GM12878 (cell line): ENCODE measurements at regions not wholly inside any gene's neighbourhood (a gene's known extent, or its start where the extent isn't known, plus 50 kb on each side); places are given as distances from the start of the nearest gene placed in this dataset.
A peak's percentile ranks its signal among the peaks of the same experiment; 100 is the strongest.

Source experiments
- ATAC-seq: fragments of 200-7000 bp; cut with Tn5 transposase; 3 replicates; pipeline ENCODE4 v1.9.1; 2020; ENCODE audit warnings: mild to moderate bottlenecking, moderate library complexity
- BruUV-seq: library from RNA; stranded (reverse); fragments of 400-500 nt; replicated peaks from 2 replicates; lab custom pipeline; 2021; lab: Mats Ljungman, UMichigan
- CTCF ChIA-PET: fragments of 300-600 bp; sonication (Branson Sonifier 250); formaldehyde crosslinking; extraction: SDS; loops from one replicate; lab custom pipeline; 2021; ENCODE audit warnings: inconsistent platforms; lab: Yijun Ruan, JAX
- POLR2A ChIA-PET: fragments of 350-600 bp; formaldehyde crosslinking; extraction: SDS; loops from one replicate; lab custom pipeline; 2021; ENCODE audit warnings: inconsistent platforms; lab: Charles Lee
- RAD21 ChIA-PET: fragments of 300-600 bp; sonication (Branson Sonifier 250); formaldehyde crosslinking; loops from one replicate; lab custom pipeline; 2023; ENCODE audit warnings: antibody characterized with exemption; ENCODE audit not compliant: unreplicated experiment; lab: Charles Lee
- SMC1A ChIA-PET: fragments of 300-600 bp; sonication (Branson Sonifier 250); formaldehyde crosslinking; loops from one replicate; lab custom pipeline; 2023; ENCODE audit not compliant: unreplicated experiment, uncharacterized antibody; lab: Charles Lee
- DNase-seq: peaks from one replicate; pipeline ENCODE4 v3.0.0-alpha.2; 2011; ENCODE audit warnings: low read depth, low spot score
- FAIRE-seq: peaks from 3 replicates; lab custom pipeline; 2011; peaks lifted over from hg19 to GRCh38; lab: Jason Lieb, UNC
- H2AFZ ChIP-seq: 2 replicates; pipeline ENCODE4 v1.6.0; 2011; ENCODE audit warnings: low read depth, low read length, control low read depth; ENCODE audit not compliant: control insufficient read depth
- H3K27ac ChIP-seq: 2 replicates; pipeline ENCODE4 v1.5.1; 2011; ENCODE audit warnings: control low read depth; ENCODE audit not compliant: control insufficient read depth, insufficient read depth
- H3K27me3 ChIP-seq, 2 experiments: replicated peaks in 1 of 2; 2 replicates each; pipeline versions ENCODE4 v1.6.0 to v1.6.1; 2011; ENCODE audit warnings: low read length in 1 of 2; ENCODE audit not compliant: control insufficient read depth in 2 of 2, insufficient read depth in 2 of 2
- H3K36me3 ChIP-seq, 2 experiments: 2 replicates each; pipeline ENCODE4 v1.5.1; 2011; ENCODE audit warnings: low read length in 1 of 2; ENCODE audit not compliant: control insufficient read depth in 2 of 2, insufficient read depth in 2 of 2
- H3K4me1 ChIP-seq: 2 replicates; pipeline ENCODE4 v1.6.1; 2011; ENCODE audit warnings: mild to moderate bottlenecking, low read length, moderate library complexity, mixed read lengths; ENCODE audit not compliant: control insufficient read depth, insufficient read depth
- H3K4me2 ChIP-seq: 2 replicates; pipeline ENCODE4 v1.6.0; 2011; ENCODE audit warnings: control low read depth; ENCODE audit not compliant: control insufficient read depth, insufficient read depth
- H3K4me3 ChIP-seq: fragments of 200-600 bp; sonication (generic); 2 replicates; pipeline ENCODE4 v1.5.1; 2016
- H3K79me2 ChIP-seq: 2 replicates; pipeline ENCODE4 v1.6.0; 2011; ENCODE audit warnings: low read length; ENCODE audit not compliant: control insufficient read depth, insufficient read depth
- H3K9ac ChIP-seq: 2 replicates; pipeline ENCODE4 v1.8.0; 2011; ENCODE audit warnings: low read length, control low read depth, mixed read lengths; ENCODE audit not compliant: control insufficient read depth, insufficient read depth
- H3K9me3 ChIP-seq: replicated peaks from 3 replicates; pipeline ENCODE4 v1.5.1; 2011; ENCODE audit warnings: mild to moderate bottlenecking, low read length; ENCODE audit not compliant: control insufficient read depth, insufficient read depth
- H4K20me1 ChIP-seq: 2 replicates; pipeline ENCODE4 v1.6.0; 2011; ENCODE audit not compliant: control insufficient read depth, insufficient read depth
- ETV6 ChIP-seq, 2 experiments: fragments of 450-650 bp in 1 of 2; IDR thresholded peaks in 1 of 2; conservative IDR thresholded peaks in 1 of 2; 2 replicates each; pipeline ENCODE4 v1.6.1; 2014; ENCODE audit warnings: antibody characterized with exemption in 1 of 2, borderline replicate concordance in 1 of 2, low read depth in 1 of 2, mild to moderate bottlenecking in 1 of 2, moderate library complexity in 1 of 2
- MYC ChIP-seq: IDR thresholded peaks from 2 replicates; pipeline ENCODE4 v1.6.1; 2011; ENCODE audit warnings: mild to moderate bottlenecking, low read length, moderate library complexity, inconsistent platforms; ENCODE audit not compliant: insufficient read depth, insufficient replicate concordance, insufficient read length, severe bottlenecking
- RAD21 ChIP-seq: IDR thresholded peaks from 2 replicates; pipeline ENCODE4 v1.6.1; 2011; ENCODE audit warnings: mild to moderate bottlenecking, low read depth, low read length, moderate library complexity; ENCODE audit not compliant: insufficient read depth
- TCF7 ChIP-seq: IDR thresholded peaks from 2 replicates; pipeline ENCODE4 v1.6.1; 2014; ENCODE audit warnings: antibody characterized with exemption, borderline replicate concordance
- ZNF217 ChIP-seq: fragments of 450-650 bp; IDR thresholded peaks from 2 replicates; pipeline ENCODE4 v1.6.1; 2017; ENCODE audit warnings: antibody characterized with exemption, mild to moderate bottlenecking
- WGBS: methylation state at CpG from one replicate; pipeline ENCODE4 v1.1.6; 2016; ENCODE audit warnings: low lambda C conversion rate; ENCODE audit not compliant: insufficient replicate concordance, insufficient coverage; ENCODE audit errors: missing lambda C conversion rate; 5-methylcytosine and 5-hydroxymethylcytosine counted together
- in situ Hi-C: fragments of 300-500 bp; cut with MboI; formaldehyde crosslinking; loops from 9 replicates; pipeline ENCODE4 v1.14.3; 2018; ENCODE audit warnings: mixed read lengths
- intact Hi-C: fragments of 100-400 bp; cut with micrococcal nuclease; formaldehyde crosslinking; loops from one replicate; pipeline ENCODE4 v1.14.2; 2022; ENCODE audit not compliant: unreplicated experiment
- TF ChIP-seq, protein P1 (sequence below): IDR thresholded peaks from 2 replicates; pipeline ENCODE4 v1.6.1; 2012; ENCODE audit warnings: low read length, inconsistent platforms

DNA sequence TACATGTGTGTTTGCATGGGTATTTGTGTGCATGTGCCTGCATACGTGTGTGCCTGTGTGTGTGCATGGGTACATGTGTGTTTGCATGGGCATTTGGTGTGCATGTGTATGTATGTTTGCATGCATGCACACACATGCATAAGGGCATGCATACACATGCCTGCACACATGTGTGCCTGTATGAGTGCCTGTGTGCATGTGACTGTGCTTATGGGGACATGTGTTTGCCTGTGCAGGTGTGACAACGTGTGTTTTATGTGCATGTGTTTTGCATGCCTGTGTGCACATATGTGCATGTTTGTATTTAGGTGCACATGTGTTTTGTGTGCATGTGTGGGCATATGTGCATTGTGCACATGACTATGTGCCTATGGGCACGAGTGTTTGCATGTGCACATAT, 165.7 kb downstream of the ERMARD start:
- intact Hi-C loops (no loop called here), in situ Hi-C loops (no loop called here)
- no peaks in the 10 kb centered on the region for H4K20me1 ChIP-seq
- H3K27me3 ChIP-seq = no peaks in the 10 kb centered on the region
- H3K27ac ChIP-seq = no peak overlapping the region
- H3K4me1 ChIP-seq = no peaks in the 10 kb centered on the region
- WGBS = 7% methylated on average over 3 of the region's 3 CpGs
- no peak for ATAC-seq
- H3K9ac ChIP-seq = no peak overlapping the region
- no peak overlapping the region for H3K4me2 ChIP-seq
- H2AFZ ChIP-seq = no peak overlapping the region
- ChIA-PET CTCF (no interaction called here), SMC1A (no interaction called here), RAD21 (no interaction called here), POLR2A (no interaction called here)
- no peaks in the 10 kb centered on the region for H3K36me3 ChIP-seq
- no peak for FAIRE-seq
- no peak for DNase-seq
- H3K9me3 ChIP-seq = peaks cover 2% of the 10 kb centered on the region; the same call in 1 of the 3 replicates
- TF ChIP-seq, protein P1, sequence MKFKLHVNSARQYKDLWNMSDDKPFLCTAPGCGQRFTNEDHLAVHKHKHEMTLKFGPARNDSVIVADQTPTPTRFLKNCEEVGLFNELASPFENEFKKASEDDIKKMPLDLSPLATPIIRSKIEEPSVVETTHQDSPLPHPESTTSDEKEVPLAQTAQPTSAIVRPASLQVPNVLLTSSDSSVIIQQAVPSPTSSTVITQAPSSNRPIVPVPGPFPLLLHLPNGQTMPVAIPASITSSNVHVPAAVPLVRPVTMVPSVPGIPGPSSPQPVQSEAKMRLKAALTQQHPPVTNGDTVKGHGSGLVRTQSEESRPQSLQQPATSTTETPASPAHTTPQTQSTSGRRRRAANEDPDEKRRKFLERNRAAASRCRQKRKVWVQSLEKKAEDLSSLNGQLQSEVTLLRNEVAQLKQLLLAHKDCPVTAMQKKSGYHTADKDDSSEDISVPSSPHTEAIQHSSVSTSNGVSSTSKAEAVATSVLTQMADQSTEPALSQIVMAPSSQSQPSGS = no peak
- TF ChIP-seq ETV6 (conservative IDR thresholded peaks at IDR 0.05 in 1 of 2, IDR thresholded peaks at IDR 0.05 in 1 of 2; ENCODE audit: borderline replicate concordance in 1 of 2, low read depth in 1 of 2) = no peak
- peak; percentile 33 for TF ChIP-seq MYC
- TF ChIP-seq TCF7 = no peak
- TF ChIP-seq ZNF217 = no peak
- TF ChIP-seq RAD21 = no peak
- H3K79me2 ChIP-seq = no peaks in the 10 kb centered on the region
- no TSS peak for BruUV-seq
- no peak overlapping the region for H3K4me3 ChIP-seq
